ENCODE measurements at regions not wholly inside any gene's neighbourhood (a gene's known extent, or its start where the extent isn't known, plus 50 kb on each side); places are given as distances from the start of the nearest gene placed in this dataset.
A peak's percentile ranks its signal among the peaks of the same experiment; 100 is the strongest.
"Not testable (repeated sequence)": the region's sequence is repeated elsewhere in the genome, so short reads cannot be mapped to it uniquely, and the experiment has no call there.

DNA sequence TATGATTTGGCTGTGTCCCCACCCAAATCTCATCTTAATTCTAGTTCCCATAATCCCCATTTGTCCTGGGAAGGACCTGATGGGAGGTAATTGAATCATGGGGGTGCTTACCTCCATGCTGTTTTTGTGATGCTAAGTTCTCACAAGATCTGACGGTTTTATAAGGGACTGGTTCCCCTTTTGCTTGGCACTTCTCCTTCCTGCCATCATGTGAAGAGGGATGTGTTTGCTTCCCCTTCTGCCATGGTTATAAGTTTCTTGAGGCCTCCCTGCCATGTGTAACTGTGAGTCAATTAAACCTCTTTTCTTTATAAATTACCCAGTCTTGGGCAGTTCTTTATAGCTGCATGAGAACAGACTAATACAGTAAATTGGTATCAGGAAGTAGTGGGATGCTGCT is 114.1 kb downstream of the ZNF648 start:
- no peak for DNase-seq

GRCh38 chr1:181936768-181937581 is 124.5 kb downstream of the ZNF648 start:
- peak; percentile 88 for DNase-seq

DNA sequence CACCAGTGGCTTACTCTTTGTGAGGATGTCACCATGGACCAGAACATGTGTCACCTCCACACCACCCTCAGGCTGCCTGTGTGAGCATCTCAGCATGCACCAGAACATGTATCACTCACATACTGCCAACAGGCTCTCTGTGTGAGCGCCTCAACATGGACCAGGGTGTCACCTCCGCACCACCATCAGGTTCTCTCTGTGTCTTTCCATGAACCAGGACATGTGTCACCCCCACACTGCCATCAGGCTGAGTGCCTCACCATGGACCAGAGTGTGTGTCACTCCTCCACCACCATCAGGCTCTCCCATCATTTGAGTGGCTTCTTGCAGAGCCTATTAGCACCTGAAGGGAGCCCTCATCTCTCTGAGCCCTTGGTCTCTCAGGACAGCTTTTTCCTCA is 125.2 kb downstream of the ZNF648 start:
- DNase-seq = no peak

GRCh38 chr1:181931873-181932272 is 129.6 kb downstream of the ZNF648 start:
- DNase-seq = no peak

- no peak for DNase-seq
Observed at GRCh38 chr1:181930187-181930586, 131.3 kb downstream of the ZNF648 start.

- DNase-seq = no peak
Observed at GRCh38 chr1:181926697-181927096, 134.8 kb downstream of the ZNF648 start.

DNA sequence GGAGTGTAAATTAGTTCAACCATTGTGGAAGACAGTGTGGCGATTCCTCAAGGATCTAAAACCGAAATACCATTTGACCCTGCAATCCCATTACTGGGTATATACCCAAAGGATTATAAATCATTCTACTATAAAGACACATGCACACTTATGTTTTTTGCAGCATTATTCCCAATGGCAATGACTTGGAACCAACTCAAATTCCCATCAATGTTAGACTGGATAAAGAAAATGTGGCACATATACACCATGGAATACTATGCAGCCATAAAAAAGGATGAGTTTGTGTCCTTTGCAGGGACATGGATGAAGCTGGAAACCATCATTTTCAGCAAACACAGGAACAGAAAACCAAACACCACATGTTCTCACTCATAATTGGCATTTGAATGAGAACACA is 137.5 kb downstream of the ZNF648 start:
- DNase-seq = not testable (repeated sequence)

- DNase-seq = no peak
Observed at GRCh38 chr1:181919542-181919941, 142.0 kb downstream of the ZNF648 start.

DNA sequence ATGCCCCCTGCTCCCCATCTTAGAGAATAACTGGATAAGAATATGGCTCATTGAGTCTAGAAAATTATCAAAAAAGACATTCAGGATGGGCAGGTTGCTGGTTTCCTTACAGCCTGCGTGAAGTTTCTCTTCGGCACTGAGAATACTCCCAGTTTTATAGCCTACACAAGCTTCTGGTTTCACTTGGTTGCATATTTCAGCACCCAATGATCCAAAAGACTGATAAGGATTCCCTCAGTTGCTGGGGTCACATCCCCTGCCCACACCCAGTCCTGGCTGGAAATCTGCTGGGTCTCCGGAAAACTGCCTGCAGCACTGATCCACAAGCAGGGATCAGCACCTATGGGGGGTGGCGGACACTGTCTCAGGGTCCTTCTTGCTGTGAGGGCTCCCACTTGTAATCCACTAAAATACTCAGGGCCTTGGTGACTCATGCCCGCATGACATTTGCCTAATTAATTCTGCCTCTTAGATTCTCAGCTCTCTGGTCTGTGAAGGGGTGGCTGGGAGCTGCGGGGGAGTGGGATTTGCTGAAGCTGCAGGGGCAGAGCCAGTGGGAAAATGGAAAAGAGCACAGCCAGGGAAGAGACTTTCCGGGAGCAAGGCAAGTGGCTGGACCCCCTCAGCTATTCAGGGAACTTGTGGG is 142.5 kb downstream of the ZNF648 start:
- no peak for DNase-seq

GRCh38 chr1:181911715-181912114 is 149.8 kb downstream of the ZNF648 start:
- no peak for DNase-seq

DNA sequence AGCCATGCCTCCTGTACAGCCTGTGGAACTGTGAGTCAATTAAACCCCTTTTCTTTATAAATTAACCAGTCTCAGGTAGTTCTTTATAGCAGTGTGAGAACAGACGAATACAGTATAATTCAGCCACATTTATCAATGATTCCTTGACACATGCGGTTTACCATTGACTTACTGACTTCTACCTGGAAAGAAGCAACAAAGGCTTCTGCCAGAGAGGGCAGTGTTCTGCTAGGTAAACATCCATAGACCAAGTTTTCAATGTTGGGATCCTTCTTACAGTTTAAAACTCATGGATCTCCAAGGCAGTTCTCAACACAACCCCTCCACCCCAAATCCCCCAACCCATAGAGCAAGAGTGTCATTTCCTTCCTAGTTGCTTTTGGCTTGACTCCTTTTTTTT is 150.6 kb downstream of the ZNF648 start:
- DNase-seq = no peak

GRCh38 chr1:181909010-181909409 is 152.5 kb downstream of the ZNF648 start:
- no peak for DNase-seq

DNA sequence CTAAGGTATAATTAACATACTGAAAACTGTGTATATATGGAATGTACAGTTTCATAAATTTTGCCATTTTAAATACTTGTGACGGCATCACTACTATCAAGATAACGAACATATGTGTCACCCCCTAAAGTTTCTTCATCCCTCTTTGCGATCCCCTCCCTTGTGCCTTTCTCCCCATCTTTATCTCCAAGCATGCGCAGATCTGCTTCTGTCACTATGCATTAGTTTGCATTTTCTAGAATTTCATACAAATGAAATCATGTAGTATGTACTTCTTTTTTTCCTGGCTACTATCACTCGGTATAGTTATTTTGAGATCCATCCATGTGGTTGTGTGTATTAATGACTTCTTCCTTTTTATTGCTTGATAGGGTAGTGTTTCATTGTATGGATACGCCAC is 154.9 kb downstream of the ZNF648 start:
- DNase-seq = no peak

DNA sequence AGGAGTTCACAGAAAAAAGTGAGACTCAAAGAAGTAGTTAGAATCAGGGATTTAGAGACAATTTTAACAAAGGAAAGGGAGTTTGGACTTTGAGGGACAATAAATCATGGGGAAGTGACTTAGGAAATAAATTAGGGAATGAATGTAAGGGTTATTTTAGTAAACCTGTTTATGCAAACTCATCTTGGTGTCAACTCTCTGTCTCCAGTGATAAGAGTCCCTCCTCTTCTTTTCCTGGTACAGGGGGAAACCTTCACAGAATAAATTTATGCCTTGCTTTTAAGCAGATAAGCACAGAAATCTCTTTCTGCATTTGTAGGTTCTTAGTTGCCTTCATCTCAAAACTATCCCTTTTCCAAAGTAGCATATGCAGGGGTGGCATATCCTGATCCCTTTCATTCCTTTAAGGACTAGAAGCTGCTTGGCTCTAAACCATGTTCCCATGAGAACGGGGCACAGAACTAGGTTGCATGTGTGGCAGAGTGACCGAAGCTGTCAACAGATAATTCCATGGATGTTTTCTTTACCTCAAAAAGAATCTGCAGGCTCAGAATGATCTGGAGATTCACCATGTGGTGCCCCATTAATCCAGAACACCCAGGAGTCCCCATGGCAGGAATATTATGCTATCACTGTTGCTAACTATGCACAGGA is 155.4 kb downstream of the ZNF648 start:
- DNase-seq = no peak

GRCh38 chr1:181898773-181899172 is 162.7 kb downstream of the ZNF648 start:
- no peak for DNase-seq

DNA sequence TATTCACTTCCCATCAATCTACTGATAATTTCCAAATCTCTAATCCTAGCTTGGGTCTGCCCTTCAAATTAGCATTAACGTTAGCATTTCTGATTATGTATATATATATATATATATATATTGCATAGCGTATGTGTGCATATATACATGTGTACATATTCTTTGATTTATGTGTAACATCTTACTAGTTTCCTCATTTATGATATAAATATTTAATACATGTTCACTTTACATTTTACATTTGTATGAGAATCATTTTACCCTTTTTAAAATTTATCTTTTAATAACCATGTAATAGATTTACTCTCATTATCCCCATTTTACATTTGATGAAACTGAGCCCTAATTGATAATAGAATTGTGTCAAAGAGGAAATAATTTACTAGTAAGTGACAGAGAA is 164.7 kb downstream of the ZNF648 start:
- no peak for DNase-seq

DNA sequence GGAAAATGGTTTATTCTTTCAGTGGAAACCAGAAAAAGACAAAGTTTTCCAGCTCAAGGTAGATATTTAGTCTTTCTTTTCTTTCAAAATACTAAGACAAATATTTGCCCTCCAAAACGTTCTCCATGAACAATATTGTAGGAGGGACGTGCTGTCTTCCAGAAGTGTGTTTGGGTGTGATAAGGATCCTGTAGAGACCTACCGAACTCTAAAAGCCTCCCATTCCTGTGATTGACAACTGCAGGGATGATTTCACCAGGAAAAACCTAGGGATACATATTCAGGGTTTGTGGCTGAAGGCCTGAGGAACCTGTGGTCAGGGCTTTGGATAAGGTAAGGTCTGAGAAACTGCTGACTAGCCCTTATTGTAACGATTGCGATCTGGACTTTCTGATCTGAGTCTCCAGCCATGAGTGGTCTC is 167.1 kb downstream of the ZNF648 start:
- no peak for DNase-seq

- no peak for DNase-seq
Observed at GRCh38 chr1:181893937-181894336, 167.6 kb downstream of the ZNF648 start.

DNA sequence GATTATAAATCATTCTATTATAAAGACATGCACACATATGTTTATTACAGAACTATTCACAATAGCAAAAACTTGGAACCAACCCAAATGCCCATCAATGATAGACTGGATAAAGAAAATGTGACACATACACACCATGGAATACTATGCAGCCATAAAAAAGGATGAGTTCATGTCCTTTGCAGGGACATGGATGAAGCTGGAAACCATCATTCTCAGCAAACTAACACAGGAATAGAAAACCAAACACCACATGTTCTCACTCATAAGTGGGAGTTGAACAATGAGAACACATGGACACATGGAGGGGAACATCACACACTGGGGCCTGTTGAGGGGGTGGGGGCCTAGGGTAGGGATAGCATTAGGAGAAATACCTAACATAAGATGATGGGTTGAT is 168.4 kb downstream of the ZNF648 start:
- DNase-seq = not testable (repeated sequence)

GRCh38 chr1:181872562-181872961 is 188.9 kb downstream of the ZNF648 start:
- no peak for DNase-seq

- no peak for DNase-seq
Observed at GRCh38 chr1:181863736-181864135, 197.8 kb downstream of the ZNF648 start.

- no peak for DNase-seq
Observed at GRCh38 chr1:181863006-181863405, 198.5 kb downstream of the ZNF648 start.

GRCh38 chr1:181858135-181858534 is 203.4 kb downstream of the ZNF648 start:
- DNase-seq = no peak

Measured in eye (tissue), 1 donor.